Kidney tubule cell (primary cell): ENCODE measurements at regions not wholly inside any gene's neighbourhood (a gene's known extent, or its start where the extent isn't known, plus 50 kb on each side); places are given as distances from the start of the nearest gene placed in this dataset.
"Not testable (repeated sequence)": the region's sequence is repeated elsewhere in the genome, so short reads cannot be mapped to it uniquely, and the experiment has no call there.

Experiments
- DNase-seq: peaks from one replicate; pipeline ENCODE4 v3.0.0-alpha.2; 2018; ENCODE audit warnings: low spot score

DNA sequence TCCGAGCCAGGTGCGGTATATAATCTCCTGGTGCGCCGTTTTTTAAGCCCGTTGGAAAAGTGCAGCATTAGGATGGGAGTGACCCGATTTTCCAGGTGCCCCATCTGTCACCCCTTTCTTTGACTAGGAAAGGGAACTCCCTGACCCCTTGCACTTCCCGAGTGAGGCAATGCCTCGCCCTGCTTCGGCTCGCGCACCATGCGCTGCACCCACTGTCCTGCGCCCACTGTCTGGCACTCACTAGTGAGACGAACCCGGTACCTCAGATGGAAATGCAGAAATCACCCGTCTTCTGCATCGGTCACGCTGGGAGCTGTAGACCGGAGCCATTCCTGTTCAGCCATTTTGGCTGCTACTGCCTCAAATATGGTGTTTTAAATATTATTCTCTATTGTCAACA lies 198.0 kb downstream of the MEIS1 start:
- not testable (repeated sequence) for DNase-seq

DNA sequence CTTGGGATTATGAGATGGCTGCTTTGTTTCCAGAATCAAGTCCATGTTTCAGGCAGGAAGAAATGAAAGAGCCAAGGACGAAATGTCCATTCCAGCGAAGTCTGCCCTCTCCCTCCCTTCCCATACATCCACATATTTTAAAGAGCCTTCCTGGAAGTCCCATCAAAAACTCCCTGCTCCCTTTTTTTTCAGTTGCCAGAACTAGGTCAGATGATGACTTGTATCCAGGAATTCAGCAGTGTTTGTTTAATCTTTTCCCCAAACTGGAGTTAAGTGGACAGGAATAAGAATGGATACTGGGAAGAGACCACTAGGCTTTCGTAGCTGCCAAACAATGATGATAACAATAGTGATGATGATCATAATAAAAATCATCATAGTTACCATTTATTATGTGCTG lies 198.7 kb downstream of the MEIS1 start:
- no peak for DNase-seq

DNA sequence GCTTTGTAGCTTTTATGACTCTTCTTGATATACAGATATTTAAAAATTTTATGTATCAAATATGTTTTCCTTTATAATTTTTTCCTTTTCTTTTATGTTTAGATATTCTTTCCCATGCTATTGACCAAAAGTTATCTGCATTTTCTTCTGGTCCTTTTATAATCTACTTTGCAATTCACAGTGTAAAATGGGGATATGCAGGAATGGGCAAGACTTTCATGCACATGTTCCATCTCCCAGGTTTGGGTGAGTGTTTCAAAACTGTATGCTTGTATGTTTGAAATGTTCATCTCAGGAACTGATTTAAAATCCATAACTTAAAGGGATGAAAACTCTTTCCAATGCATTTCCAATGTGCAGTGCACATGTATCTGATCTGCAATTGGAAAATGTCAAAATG lies 199.9 kb downstream of the MEIS1 start:
- no peak for DNase-seq

DNA sequence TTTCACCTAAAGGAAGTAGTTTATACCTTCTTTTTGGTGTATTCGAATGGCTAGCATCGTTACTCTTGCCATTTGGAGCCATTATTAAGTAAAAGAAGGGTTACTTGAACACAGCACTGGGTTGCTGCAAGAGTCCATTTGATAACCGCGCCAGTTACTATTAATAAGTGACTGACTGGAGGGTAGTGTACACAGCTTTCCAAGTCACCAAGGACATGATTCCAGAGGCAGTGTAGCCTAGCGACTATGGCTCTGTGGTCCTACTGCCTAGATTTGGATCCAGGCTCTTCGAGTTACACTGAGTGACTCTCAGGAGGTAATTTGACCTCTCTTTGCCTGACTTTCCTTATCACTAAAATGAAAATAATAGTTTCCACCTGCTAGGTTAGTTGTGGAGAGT lies 206.8 kb downstream of the MEIS1 start:
- no peak for DNase-seq

GRCh38 chr2:66648081-66648480 lies 213.2 kb downstream of the MEIS1 start:
- not testable (repeated sequence) for DNase-seq

- DNase-seq: no peak
These were observed 214.1 kb downstream of the MEIS1 start for GRCh38 chr2:66649006-66649405.

DNA sequence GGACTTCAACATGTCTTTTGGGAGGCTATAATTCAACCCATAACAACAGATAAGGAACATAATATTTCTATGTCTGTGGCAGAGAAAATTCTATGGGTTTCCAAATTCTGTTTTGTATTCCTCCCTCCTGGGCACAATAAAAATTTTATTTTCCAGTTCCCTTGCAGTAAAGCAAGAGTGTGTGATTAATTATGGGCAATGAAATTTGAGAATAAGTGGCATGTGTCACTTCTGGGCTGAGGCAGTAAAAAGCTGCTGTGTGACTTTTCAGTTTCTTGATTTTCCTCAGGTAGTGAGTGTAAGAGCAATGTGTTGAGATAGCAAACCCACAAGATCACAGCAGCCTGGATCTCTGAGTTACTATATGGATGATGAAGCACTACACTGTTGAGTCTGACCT lies 216.4 kb downstream of the MEIS1 start:
- no peak for DNase-seq

- DNase-seq: no peak
These were observed 225.9 kb downstream of the MEIS1 start for GRCh38 chr2:66660804-66661203.

GRCh38 chr2:66661253-66662173 lies 226.6 kb downstream of the MEIS1 start:
- DNase-seq: no peak

GRCh38 chr2:66665124-66665984 lies 230.4 kb downstream of the MEIS1 start:
- DNase-seq: no peak

DNA sequence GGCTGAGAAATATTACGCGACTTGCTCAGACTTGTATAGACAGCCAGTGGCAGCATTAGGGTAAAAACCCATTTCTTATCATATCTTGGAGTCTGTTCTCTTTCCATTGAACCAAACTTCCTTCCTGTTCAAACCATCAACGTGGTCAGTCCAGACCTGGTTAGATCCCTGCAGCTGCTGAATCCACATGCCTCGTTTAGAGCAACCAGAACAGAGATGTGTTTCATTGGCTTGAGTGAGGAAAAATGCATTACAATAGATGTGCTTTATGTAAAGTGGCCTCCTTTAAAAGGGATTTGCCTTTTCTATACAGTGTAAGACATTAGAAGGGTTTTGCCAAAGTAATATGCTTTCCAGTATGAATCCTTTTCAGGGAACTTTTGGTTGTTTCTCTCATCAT lies 232.4 kb downstream of the MEIS1 start:
- no peak for DNase-seq

GRCh38 chr2:66673286-66673685 lies 238.4 kb downstream of the MEIS1 start:
- DNase-seq: no peak

DNA sequence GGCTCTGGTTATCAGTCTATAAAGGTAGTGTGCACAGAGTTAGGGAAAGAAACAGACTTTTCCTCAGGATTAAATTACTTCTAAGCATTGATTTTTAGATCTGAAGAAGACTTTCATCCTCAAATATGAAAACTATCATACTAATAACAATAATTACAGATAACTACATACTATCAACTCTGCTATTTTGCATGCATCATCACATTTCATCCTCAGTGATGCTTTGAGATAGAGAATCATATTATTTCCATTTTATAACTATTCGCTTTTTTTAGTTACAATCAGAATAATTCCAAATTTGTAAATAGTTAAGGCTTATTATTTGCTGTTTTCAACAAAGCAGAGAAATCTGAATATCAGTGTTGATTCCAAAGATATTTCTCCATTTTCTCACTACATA lies 239.2 kb downstream of the MEIS1 start:
- DNase-seq: no peak

- no peak for DNase-seq
These were observed 240.7 kb downstream of the MEIS1 start for GRCh38 chr2:66675591-66675990.

DNA sequence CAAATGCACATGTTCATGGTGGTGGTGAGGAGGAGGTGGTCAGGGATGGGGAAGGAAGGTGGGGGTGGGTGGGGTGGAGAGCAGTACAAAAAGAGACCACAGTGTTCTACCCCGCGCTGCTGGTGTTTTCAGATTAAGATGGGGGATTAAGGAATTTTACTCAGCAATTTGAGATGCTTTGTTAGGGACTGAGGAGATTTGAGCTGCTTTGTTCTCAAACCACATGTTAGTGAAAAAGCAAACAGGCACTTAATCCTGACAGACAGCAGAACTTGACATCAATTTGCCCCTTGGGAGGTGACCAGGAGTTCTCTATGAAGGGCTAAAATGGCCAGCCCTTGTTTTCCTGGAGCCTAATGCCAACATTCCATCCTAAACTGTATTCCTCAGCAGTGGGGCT lies 244.5 kb downstream of the MEIS1 start:
- DNase-seq: no peak

DNA sequence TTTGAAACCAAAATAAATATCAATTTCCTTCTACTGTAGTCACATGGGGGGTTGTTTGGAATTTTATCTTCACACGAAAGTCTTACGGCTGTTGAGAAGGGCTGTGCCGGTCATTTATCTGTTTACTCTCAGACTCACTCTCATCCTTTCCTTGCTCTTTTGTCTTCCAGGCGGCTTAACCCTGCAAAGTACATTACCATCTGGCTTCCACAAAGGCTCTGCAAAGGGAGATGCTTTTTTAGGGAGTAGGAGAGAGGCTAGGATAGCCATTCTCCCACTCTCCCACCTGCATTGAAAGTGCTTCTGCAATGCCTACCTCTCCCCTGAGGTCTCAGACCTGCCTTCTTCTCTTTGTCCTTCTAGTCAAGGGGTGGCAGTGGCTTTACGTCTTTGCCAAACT lies 247.6 kb downstream of the MEIS1 start:
- DNase-seq: no peak

GRCh38 chr2:66683064-66683463 lies 248.1 kb downstream of the MEIS1 start:
- no peak for DNase-seq

DNA sequence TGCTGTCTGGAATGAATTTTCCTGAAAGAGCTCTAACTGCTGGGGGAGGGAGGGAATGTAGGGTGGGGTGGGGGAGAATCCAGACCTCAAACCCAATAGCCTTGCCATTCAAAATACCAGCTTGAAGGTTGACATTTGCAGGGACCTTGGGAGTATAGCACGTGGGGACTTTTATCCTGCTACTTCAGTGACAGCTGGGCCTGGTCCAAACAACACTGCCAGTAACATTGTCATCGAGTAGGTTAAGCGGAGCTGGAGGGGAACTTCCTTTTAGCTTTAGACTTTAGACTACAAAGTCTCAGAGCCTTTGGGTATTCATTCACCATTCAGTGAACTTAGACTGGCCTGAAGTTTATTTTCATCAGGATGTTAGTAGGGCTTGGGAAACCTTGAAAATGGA lies 248.7 kb downstream of the MEIS1 start:
- no peak for DNase-seq

- no peak for DNase-seq
These were observed 249.4 kb downstream of the MEIS1 start for GRCh38 chr2:66684289-66684688.

DNA sequence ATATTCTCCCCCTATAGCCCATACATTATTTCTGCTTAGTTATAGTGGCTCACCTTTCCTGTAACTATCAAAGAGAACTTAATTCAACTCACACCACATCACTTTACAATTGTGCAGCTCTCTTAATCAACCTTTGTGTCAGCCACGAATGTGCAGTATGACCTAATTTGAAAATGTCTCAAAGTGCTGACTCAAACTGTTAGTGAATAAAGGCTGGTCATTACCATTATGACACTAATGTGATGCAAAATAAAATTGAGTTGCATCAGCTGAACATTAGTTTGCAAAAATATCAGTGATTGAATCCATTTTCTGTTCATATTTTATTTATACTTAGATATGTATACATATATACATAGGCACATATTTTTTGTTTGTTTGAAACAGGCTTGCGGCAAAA lies 251.8 kb downstream of the MEIS1 start:
- no peak for DNase-seq

DNA sequence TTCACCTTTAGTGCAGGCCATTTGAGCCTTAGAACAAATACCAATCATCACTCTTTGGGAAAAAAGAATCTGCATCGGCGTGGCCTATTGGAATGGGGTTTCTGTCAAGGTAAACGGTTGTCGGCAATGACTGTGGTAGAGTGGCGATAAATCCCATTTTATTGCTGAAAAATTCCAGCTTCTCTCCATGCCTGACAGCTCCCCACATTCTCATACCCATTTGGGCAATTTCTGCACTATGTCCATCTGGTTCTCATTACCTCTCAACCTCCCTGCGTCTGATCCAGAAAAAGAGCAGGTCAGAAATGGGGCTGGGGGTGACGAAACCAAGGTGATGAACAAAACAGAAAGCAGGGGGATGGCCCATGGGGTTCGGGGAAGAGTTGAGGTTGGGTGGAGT lies 254.0 kb downstream of the MEIS1 start:
- no peak for DNase-seq

DNA sequence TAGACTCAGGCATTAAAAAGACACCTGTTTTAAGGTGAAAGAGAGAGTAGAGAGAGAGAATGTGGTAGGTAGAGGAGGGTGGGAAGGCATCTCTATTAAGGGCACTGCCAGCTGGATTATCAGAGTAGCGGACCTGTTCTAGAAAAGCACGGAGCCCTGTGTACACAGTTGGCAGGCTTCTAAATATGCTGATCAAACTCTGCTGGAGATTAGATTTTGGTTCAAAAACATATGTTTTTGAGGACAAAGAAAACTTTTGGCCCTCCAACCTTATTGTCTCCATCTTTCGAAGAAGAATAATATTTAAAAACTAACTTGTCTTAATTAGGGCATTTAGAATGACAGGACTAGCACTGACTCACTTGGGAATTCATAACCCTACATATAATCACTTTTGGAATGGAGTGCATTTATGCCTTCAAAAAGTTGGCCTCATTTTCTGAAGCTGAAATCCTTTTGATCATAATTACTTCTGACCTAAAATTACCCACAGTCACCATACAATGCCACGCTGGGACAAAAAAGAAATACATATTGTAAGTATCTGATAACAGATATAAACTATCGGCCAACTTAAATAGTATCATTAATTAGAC lies 254.6 kb downstream of the MEIS1 start:
- DNase-seq: no peak
